HepG2 (cell line): ENCODE measurements at regions not wholly inside any gene's neighbourhood (a gene's known extent, or its start where the extent isn't known, plus 50 kb on each side); places are given as distances from the start of the nearest gene placed in this dataset.

Source experiments
- ATAC-seq: fragments of 200-7000 bp; cut with Tn5 transposase; 3 replicates; pipeline ENCODE4 v1.9.1; 2020; ENCODE audit warnings: mild to moderate bottlenecking, moderate library complexity
- BruUV-seq: library from RNA; stranded (reverse); fragments of 400-500 nt; replicated peaks from 2 replicates; lab custom pipeline; 2021; lab: Mats Ljungman, UMichigan
- CTCF ChIA-PET: fragments of 300-600 bp; formaldehyde crosslinking; extraction: SDS; loops from one replicate; lab custom pipeline; 2021; ENCODE audit warnings: low total read pairs, inconsistent platforms, low intra/inter-chr PET ratio; lab: Yijun Ruan, JAX
- POLR2A ChIA-PET: fragments of 350-600 bp; sonication (Branson Sonifier 250); formaldehyde crosslinking; loops from one replicate; lab custom pipeline; 2020; ENCODE audit warnings: antibody characterized with exemption, inconsistent platforms; lab: Yijun Ruan, JAX
- DNase-seq: peaks from one replicate; pipeline ENCODE4 v3.0.0-alpha.2; 2015; ENCODE audit warnings: low spot score
- FAIRE-seq: peaks from 3 replicates; lab custom pipeline; 2011; peaks lifted over from hg19 to GRCh38; lab: Jason Lieb, UNC
- H2AFZ ChIP-seq: one replicate; pipeline ENCODE4 v1.6.1; 2011; ENCODE audit warnings: low read length, inconsistent platforms
- H3K27ac ChIP-seq: fragments of 300-600 bp; 3 replicates; pipeline ENCODE4 v1.8.0; 2011; ENCODE audit warnings: mixed run types, mild to moderate bottlenecking, mixed read lengths, low read length, inconsistent platforms; ENCODE audit not compliant: insufficient read depth; ENCODE audit errors: extremely low read length
- H3K27me3 ChIP-seq, 2 experiments: fragments of 200-600 bp in 1 of 2; 2 replicates in 1 of 2; 3 replicates in 1 of 2; pipeline versions ENCODE4 v1.6.0 to v1.8.0; 2011; ENCODE audit warnings: low read length in 2 of 2, mild to moderate bottlenecking in 2 of 2, moderate library complexity in 2 of 2, inconsistent platforms in 1 of 2; ENCODE audit not compliant: insufficient read depth in 2 of 2, control insufficient read depth in 1 of 2
- H3K36me3 ChIP-seq, 2 experiments: fragments of 200-600 bp in 1 of 2; replicated peaks in 1 of 2; 2 replicates in 1 of 2; 3 replicates in 1 of 2; pipeline versions ENCODE4 v1.5.1 to v1.8.0; 2011; ENCODE audit warnings: low read length in 2 of 2, inconsistent platforms in 1 of 2; ENCODE audit not compliant: insufficient read depth in 2 of 2, control insufficient read depth in 1 of 2
- H3K4me1 ChIP-seq: 2 replicates; pipeline ENCODE4 v1.5.1; 2012; ENCODE audit warnings: low read length, inconsistent platforms; ENCODE audit not compliant: insufficient read depth
- H3K4me2 ChIP-seq: 2 replicates; pipeline ENCODE4 v1.6.0; 2011; ENCODE audit warnings: low read depth, low read length, inconsistent platforms
- H3K4me3 ChIP-seq, 3 experiments: fragments of 200-600 bp in 1 of 3; sonication (generic), shearing (Covaris generic) in 1 of 3; replicated peaks in 1 of 3; 2 replicates each; pipeline ENCODE4 v1.5.1; 2011 to 2016; ENCODE audit warnings: low read length in 3 of 3, inconsistent platforms in 2 of 3, low read depth in 2 of 3, mild to moderate bottlenecking in 2 of 3, control low read depth in 1 of 3, mixed read lengths in 1 of 3; ENCODE audit not compliant: insufficient read depth in 1 of 3
- H3K79me2 ChIP-seq: one replicate; pipeline ENCODE4 v1.6.1; 2011; ENCODE audit warnings: low read length, inconsistent platforms; ENCODE audit not compliant: insufficient read depth
- H3K9ac ChIP-seq: 2 replicates; pipeline ENCODE4 v1.6.0; 2011; ENCODE audit warnings: mild to moderate bottlenecking, low read depth, low read length, inconsistent platforms; ENCODE audit not compliant: insufficient read depth
- H3K9me3 ChIP-seq: 2 replicates; pipeline ENCODE4 v1.5.1; 2012; ENCODE audit warnings: mild to moderate bottlenecking, low read length
- H4K20me1 ChIP-seq: 2 replicates; pipeline ENCODE4 v1.6.0; 2011; ENCODE audit warnings: inconsistent platforms, mild to moderate bottlenecking, low read length, moderate library complexity; ENCODE audit not compliant: insufficient read depth
- ATF1 ChIP-seq: IDR thresholded peaks from 2 replicates; pipeline ENCODE4 v1.6.1; 2016; ENCODE audit warnings: mild to moderate bottlenecking, control low read depth
- CCAR2 ChIP-seq: fragments of 200-400 bp; formaldehyde crosslinking; optimal IDR thresholded peaks from 2 replicates; pipeline ENCODE3; 2018; ENCODE audit warnings: low read depth, mild to moderate bottlenecking, low read length, moderate library complexity
- HNRNPL ChIP-seq: fragments of 200-400 bp; formaldehyde crosslinking; IDR thresholded peaks from 2 replicates; pipeline ENCODE4 v1.6.1; 2017; ENCODE audit warnings: mild to moderate bottlenecking, low read depth, low read length
- LCORL ChIP-seq, 2 experiments: fragments of 450-650 bp in 1 of 2; sonication (generic) in 1 of 2; formaldehyde crosslinking in 1 of 2; IDR thresholded peaks; 2 replicates each; pipeline versions ENCODE4 v1.5.0 to v1.6.1; 2017 to 2020; ENCODE audit warnings: antibody characterized with exemption in 1 of 2, missing genetic modification reagents in 1 of 2
- RFXAP ChIP-seq: sonication (generic); formaldehyde crosslinking; IDR thresholded peaks from 2 replicates; pipeline ENCODE4 v1.4.0; 2020; ENCODE audit warnings: missing genetic modification reagents, borderline replicate concordance
- SPEN ChIP-seq: sonication (generic); formaldehyde crosslinking; IDR thresholded peaks from 2 replicates; pipeline ENCODE4 v1.5.1; 2020; ENCODE audit warnings: low read depth, mild to moderate bottlenecking, missing genetic modification reagents
- YY1 ChIP-seq: IDR thresholded peaks from 2 replicates; pipeline ENCODE4 v1.6.1; 2011; ENCODE audit warnings: low read length, low read depth, moderate library complexity, mild to moderate bottlenecking; ENCODE audit not compliant: insufficient read depth, insufficient replicate concordance
- ZNF253 ChIP-seq: sonication (generic); formaldehyde crosslinking; IDR thresholded peaks from 2 replicates; pipeline ENCODE4 v1.8.0; 2022; ENCODE audit warnings: mild to moderate bottlenecking, missing genetic modification reagents, borderline replicate concordance
- ZNF260 ChIP-seq: sonication (generic); formaldehyde crosslinking; IDR thresholded peaks from 2 replicates; pipeline ENCODE4 v1.4.0; 2020; ENCODE audit warnings: missing genetic modification reagents, low read depth, mild to moderate bottlenecking, borderline replicate concordance
- ZNF264 ChIP-seq: sonication (generic); formaldehyde crosslinking; IDR thresholded peaks from 2 replicates; pipeline ENCODE4 v1.4.0; 2020; ENCODE audit warnings: missing genetic modification reagents
- ZNF816 ChIP-seq: sonication (generic); formaldehyde crosslinking; IDR thresholded peaks from 2 replicates; pipeline ENCODE4 v1.8.0; 2022; ENCODE audit warnings: missing genetic modification reagents, mild to moderate bottlenecking, borderline replicate concordance
- ZNF850 ChIP-seq: sonication (generic); formaldehyde crosslinking; conservative IDR thresholded peaks from 2 replicates; pipeline ENCODE4 v1.9.0; 2021; ENCODE audit warnings: mild to moderate bottlenecking, missing genetic modification reagents
- WGBS: methylation state at CpG from one replicate; pipeline ENCODE4 v1.1.6; 2017; ENCODE audit warnings: low lambda C conversion rate; 5-methylcytosine and 5-hydroxymethylcytosine counted together
- in situ Hi-C: cut with HindIII; loops from 2 replicates; pipeline ENCODE4 v1.10.0; 2017; ENCODE audit warnings: low pct_unique_long_range_greater_than_20kb; ENCODE audit not compliant: extremely low pct_ligation_motif_present
- intact Hi-C: fragments of 100-400 bp; cut with micrococcal nuclease; formaldehyde crosslinking; loops from one replicate; pipeline ENCODE4 v1.10.0; 2022; ENCODE audit not compliant: unreplicated experiment
- TF ChIP-seq, protein P1 (sequence below): sonication (generic); formaldehyde crosslinking; IDR thresholded peaks from 2 replicates; pipeline ENCODE4 v1.4.0; 2020; ENCODE audit warnings: mild to moderate bottlenecking, low read depth, missing genetic modification reagents

DNA sequence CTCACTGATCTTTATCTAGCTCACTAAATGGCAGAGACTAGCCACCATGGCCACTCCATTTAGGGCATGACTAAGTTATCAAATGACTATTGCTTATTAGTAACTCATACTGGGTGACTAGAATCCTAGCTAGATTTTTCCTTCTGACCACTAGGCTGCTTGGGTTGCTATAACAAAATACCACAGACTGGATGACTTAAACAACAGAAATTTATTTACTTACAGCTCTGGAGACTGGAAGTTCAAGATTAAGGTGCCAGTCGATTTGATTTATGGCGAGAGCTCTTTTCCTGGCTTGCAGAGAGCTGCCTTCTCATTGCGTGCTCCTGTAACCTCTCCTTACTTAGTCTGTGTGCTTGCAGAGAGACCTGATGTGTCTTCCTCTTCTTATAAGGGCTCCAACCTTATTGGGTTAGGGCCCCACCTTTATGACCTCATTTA, 55.0 kb upstream of the APC start:
- 34% methylated on average over 3 of the region's 3 CpGs for WGBS
- no peaks in the 10 kb centered on the region for H3K4me1 ChIP-seq
- no peaks in the 10 kb centered on the region for H3K36me3 ChIP-seq
- in situ Hi-C loops (no loop called here), intact Hi-C loops (no loop called here)
- H3K27me3 ChIP-seq = no peaks in the 10 kb centered on the region
- BruUV-seq = no TSS peak
- H3K27ac ChIP-seq = no peak overlapping the region
- no peak overlapping the region for H3K4me3 ChIP-seq
- CTCF ChIA-PET = no interaction called here
- no peaks in the 10 kb centered on the region for H3K79me2 ChIP-seq
- H2AFZ ChIP-seq = no peak overlapping the region
- H3K9ac ChIP-seq = no peak overlapping the region
- TF ChIP-seq ZNF260 (CRISPR knock-in tag) (no peak), YY1 (no peak), RFXAP (no peak), HNRNPL (no peak), CCAR2 (no peak), ZNF264 (peak; percentile 57; the same call in 1 of the 2 replicates), SPEN (CRISPR knock-in tag) (no peak), ATF1 (CRISPR knock-in tag) (no peak)
- TF ChIP-seq, protein P1, sequence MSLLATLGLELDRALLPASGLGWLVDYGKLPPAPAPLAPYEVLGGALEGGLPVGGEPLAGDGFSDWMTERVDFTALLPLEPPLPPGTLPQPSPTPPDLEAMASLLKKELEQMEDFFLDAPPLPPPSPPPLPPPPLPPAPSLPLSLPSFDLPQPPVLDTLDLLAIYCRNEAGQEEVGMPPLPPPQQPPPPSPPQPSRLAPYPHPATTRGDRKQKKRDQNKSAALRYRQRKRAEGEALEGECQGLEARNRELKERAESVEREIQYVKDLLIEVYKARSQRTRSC (CRISPR knock-in tag) = no peak
- H3K9me3 ChIP-seq = no peaks in the 10 kb centered on the region
- no peak overlapping the region for H3K4me2 ChIP-seq
- no peak for ATAC-seq
- no peak for DNase-seq
- POLR2A ChIA-PET = no interaction called here
- no peak for FAIRE-seq
- no peaks in the 10 kb centered on the region for H4K20me1 ChIP-seq

DNA sequence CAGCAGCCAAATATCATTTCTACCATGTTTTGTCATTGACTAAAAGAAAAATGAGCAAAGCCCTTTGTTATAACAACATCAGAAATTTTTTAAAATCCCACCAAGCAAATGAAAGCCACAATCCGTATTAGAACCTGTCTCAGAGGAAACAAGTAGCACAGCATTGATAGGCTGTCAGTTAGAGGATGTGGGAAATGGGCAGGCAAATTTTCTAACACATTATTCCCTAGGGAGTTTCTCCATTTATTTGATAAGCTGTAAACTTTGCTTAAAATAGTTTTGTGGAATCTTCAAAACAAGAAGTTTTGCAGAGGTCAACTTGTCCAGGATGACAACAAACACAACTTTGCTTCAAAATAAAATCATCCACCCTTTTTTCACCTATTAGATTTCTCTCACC, 53.6 kb upstream of the APC start:
- no peak for ATAC-seq
- H3K79me2 ChIP-seq = no peaks in the 10 kb centered on the region
- WGBS = 0% methylated on average over 1 of the region's 1 CpG
- H3K27me3 ChIP-seq = no peaks in the 10 kb centered on the region
- intact Hi-C loops (no loop called here), in situ Hi-C loops (no loop called here)
- H2AFZ ChIP-seq = no peak overlapping the region
- no peaks in the 10 kb centered on the region for H4K20me1 ChIP-seq
- H3K4me1 ChIP-seq = no peaks in the 10 kb centered on the region
- DNase-seq = no peak
- no peaks in the 10 kb centered on the region for H3K36me3 ChIP-seq
- no peak overlapping the region for H3K27ac ChIP-seq
- ChIA-PET CTCF (no interaction called here), POLR2A (no interaction called here)
- no peaks in the 10 kb centered on the region for H3K9me3 ChIP-seq
- FAIRE-seq = no peak
- no peak overlapping the region for H3K4me2 ChIP-seq
- H3K4me3 ChIP-seq = no peak overlapping the region
- no TSS peak for BruUV-seq
- no peak for TF ChIP-seq LCORL (IDR thresholded peaks at IDR 0.05)
- no peak for TF ChIP-seq LCORL (CRISPR knock-in tag; IDR thresholded peaks at IDR 0.05)
- no peak for TF ChIP-seq ZNF253
- no peak for TF ChIP-seq ZNF850 (CRISPR knock-in tag)
- TF ChIP-seq ZNF816 = no peak
- H3K9ac ChIP-seq = no peak overlapping the region
